GM19043 (cell line): ENCODE measurements at regions not wholly inside any gene's neighbourhood (a gene's known extent, or its start where the extent isn't known, plus 50 kb on each side); places are given as distances from the start of the nearest gene placed in this dataset.

Experiments
- ATAC-seq: cut with Tn5 transposase; IDR thresholded peaks from one replicate; pipeline ENCODE4 v1.9.1; 2021; ENCODE audit warnings: low read depth; ENCODE audit not compliant: unreplicated experiment

DNA sequence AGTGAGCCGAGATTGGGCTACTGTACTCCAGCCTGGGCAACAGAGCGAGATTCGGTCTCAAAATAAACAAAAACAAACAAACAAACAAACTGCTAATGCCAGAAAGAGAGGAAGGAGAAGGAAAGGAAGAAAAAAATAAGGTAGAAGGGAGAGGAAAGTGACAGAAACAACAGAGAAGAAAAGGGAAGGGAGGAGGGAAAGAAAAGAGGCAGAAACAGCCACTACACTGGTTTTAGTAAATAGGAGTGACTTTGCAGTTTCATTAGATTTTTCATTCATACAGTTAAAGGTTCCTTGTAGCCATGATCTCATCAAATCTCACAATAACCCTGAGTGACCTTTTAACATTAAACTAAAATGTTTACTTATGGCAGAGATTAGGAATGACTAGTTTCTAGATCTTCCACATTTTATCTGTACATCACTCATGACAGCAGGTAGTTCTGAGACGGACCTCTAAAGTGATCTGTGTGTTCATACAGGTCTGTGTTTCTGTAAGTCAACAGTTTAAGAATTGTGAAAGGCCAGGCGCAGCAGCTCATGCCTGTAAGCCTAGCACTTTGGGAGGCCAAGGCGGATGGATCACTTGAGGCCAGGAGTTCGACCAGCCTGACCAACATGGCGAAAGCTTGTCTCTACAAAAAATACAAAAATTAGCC lies 191.3 kb upstream of the KLF14 start:
- no peak for ATAC-seq

DNA sequence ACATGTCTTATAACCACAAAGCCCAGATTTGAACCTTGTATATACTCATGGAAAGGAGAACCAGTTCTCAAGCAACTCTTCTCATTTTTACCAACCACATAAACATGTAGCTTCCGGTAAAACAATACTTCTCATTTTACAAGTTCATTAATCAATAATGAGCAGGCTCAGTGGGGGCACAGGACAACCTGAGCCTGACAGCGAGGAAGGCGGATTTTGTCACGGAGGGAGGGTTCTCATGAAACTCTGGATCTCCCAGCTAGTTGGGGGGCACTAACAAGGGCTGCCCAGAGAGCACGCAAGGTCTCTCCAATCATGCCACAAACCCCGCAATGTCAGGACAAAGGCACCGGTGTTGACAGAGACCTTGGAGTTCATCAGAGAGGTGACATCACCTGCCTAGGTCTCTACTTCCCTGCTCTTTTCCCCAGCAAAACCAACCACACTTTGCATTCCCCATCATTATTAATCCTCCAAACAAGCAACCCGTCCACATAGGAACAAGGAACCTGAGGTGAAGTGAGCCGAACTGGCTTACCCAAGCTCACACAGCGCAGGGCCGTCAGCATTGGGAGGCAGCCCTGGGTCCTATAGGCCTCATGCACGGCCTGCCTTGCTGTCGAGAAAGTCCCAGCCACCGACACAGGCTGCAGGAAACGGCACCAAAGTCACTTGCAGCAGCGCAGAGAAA lies 192.1 kb upstream of the KLF14 start:
- no peak for ATAC-seq

DNA sequence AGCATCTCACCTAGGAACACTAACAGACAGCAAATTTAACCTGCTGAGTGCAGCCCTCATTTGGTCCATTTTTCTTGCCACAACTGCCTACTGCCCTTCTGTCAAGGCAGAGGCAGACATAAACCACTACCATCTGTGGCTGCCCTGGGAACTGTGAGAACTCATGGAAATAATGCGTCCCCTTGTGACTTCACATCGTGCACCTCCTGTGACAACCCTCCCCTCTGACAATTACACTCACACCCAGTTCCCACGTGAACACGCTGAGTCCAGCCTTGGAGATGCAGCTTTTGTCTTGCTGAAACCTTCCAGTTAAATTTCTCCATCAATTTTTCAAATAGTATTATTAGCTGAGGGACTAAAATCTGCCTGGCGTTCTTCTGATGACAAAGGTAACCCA lies 193.1 kb upstream of the KLF14 start:
- no peak for ATAC-seq

DNA sequence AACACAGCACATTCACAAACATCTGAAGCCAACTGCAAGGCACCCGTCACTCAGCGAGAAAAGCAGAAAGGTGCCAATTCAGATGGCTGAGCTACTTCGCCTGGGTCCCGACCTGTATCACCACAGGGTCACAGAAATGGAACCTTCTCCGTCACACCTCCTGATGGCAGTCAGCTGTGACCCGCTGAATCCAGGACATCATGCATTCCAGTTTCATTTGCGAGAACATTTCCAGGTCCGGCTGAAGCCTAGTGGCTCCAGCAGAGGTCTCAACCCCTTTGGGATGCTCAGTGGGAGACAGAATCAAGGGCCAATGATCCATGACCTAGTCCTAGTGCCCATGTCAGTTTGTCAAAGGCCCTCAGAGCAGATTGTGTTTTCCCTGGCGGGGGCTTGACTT lies 193.6 kb upstream of the KLF14 start:
- ATAC-seq, result no peak

DNA sequence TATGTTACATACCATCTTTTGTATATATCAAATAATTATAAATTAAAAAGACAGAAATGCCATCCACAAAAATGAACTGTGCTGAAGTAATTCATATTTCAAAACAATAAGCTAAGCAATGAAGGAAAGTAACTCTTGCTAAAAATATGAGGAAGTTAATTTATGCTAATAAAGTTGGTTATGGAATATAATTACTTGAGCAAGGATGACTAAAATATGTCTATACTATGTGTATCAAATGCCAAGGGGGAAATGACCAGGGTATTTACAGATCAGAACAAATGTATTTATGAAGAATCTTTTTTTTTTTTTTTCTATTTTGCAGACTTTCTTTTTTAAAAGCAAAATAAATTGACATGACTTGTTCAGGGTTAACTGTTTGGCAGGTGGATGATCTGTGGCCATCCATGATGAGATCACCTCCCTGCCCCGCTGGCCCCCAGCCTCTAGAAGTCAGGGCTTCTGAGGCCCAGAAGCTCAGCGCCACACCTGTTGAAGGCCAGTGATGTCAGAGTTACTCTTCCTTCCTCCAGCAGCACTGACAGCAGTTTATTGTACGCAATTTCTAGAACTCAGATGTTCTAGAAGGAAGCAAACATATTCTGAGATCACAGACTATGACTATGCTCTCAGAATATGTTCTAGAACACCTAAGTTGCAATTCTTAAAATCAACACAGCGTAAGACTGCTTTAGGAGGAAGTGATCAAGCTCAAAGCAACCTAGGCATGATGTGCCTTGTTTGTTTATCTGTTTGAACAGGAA lies 196.1 kb upstream of the KLF14 start:
- no peak for ATAC-seq

DNA sequence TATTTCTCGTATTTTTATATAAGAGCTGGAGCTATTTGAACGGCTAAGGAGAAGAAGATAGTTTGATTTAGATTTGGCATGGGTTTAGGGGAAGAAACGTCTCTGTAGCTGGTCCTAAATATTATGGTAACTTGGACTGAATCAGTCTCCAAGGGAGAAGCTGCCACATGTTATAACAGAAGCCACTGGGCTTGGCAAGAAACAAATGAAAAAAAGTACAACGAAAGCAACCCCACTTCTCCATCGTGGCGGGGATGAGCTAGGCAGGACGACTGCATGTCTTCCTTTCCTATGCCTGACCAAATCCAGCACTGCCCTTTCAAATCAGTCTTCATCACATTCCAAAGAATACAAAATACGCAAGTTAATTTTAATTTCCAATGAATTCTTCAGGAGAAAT lies 196.7 kb upstream of the KLF14 start:
- ATAC-seq, result no peak

DNA sequence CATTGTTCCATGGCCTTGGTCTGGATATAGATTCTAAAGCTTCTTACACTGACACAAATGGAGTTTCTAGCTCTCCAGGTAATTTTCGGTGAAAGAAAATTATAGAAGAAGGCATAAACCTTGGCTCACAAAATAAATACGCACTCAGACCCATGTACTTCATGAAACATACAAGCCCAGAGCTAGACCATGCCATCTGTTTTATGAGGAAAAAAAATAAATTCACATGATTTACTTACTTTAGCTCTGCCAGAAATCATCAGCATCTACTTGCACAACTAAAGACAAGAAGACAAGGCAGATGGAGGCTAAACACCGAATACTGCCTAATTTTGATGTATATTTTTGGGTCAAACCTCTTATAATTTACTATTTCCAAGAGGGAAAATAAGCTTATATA lies 197.4 kb upstream of the KLF14 start:
- no peak for ATAC-seq

DNA sequence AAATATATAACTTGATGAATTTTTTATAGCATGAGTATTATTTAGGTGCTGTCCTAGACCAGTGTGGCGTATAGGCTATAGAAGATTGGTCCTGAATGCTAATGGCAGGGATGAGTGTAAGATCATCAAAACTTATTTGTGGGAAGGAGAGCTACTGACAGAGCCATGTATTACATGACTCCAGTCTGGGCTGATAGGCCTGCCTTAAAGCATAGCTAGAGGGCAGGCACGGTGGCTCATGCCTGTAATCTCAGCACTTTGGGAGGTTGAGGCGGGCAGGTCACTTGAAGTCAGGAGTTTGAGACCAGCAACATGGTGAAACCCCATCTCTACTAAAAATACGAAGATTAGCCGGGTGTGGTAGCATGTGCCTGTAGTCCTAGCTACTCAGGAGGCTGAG lies 198.1 kb upstream of the KLF14 start:
- no peak for ATAC-seq

DNA sequence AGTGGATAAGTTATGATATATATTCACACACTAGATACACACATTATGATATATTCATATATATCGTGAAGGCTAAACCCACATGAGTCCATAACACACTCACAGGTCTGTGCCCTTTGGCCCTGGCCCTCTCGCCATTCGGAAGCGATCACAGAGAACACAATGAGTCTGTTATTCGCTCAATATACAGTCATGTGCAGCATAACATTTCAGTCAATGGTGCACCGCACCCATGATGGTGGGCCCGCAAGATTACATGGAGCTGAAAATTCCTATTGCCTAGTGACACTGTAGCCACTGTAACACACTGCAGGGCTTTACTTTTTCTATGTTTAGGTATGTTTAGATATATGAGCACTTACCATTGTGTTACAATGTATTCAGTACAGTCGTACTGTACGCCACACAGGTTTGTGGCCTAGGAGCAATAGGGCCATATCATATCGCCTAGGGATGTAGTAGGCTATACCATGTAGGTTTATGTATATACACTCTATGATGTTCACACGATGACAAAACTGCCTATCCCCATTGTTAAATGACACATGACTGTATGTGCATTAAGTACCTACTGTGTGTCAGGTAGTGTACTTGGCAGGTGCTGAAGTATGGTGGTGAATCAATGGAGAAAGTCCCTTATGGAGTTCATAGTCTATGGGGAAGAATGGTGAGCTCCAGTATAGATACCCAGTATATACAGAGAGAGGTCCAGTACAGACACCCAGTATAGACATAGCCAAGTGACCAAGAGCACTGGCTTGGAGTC lies 198.8 kb upstream of the KLF14 start:
- no peak for ATAC-seq

DNA sequence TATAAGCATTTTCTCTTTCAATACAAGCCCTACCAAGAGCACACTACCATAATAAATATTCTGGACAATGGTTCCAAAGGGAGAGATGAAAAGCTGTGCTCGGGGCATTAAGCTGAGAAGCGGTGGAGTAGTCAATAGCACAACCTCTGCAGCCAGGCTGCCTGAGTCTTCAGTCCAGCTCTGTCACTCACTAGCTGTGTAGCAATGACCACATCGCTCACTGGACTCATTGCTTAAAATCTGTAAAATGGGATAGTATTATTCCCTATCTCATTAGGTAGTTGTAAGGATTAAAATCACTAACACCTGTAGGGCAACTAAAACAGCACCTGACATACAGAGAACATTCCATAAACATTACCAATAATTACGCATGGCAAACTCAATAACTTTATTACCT lies 199.9 kb upstream of the KLF14 start:
- no peak for ATAC-seq

DNA sequence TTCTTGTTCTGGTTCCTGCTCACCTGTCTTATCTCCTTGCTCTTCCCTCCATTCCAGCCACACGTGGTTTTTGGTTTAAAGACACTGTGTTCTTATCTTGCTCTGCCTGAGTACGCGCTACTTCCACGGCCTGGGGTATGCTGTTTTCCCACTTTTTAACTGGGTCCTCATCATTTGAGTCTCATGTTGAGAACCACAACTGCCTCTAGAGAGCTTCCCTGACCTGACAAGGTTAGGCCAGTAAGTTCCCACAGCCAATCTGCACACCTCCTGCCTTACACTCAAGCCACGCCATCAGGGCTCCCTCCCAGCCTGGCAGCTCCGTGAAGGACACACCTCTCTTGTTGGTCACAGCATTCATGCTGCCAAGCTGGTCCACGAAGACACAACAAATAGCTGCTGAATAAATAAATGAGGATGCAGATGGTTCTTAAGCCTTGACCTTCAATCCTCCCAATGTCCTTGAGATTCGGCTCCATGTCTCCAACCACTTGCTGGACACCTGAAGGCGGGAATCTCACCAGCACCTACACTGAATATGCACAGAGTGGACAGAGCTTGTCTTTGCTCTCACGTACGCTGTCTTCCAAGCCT lies 201.7 kb upstream of the KLF14 start:
- ATAC-seq, result no peak

DNA sequence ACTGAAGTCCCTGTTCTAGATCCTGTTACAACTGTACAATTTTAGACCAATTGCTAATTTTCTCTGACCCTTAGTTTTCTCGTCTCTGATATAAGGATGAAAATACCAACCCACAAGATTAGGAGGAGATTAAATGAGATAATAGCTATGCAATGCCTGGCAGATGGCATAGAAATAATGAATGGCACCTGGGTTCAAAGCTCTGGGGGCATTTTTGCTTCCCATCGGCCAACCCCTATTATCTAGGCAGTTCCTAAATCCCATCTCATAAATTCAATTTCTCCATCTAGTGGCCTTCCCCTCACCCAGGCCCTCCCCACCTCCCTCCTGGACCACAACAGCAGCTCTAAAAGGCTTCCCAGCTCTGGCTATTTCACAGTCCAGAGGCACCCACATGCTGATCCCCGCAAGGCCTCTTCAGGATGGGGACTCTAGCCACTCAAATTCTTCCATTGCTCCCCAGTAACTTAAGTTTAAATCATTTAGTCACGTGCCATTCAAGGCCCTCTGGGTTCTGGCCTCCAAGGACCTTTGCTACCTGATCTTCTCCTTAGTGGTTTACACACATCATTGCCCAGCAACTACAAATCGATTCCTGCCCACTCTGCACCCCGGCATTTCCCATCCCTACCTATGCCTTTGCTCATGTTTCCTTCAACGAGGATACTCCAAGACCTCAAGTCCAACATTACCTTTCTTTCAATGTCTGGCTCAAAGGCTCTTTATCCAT lies 202.4 kb upstream of the KLF14 start:
- ATAC-seq, result no peak

DNA sequence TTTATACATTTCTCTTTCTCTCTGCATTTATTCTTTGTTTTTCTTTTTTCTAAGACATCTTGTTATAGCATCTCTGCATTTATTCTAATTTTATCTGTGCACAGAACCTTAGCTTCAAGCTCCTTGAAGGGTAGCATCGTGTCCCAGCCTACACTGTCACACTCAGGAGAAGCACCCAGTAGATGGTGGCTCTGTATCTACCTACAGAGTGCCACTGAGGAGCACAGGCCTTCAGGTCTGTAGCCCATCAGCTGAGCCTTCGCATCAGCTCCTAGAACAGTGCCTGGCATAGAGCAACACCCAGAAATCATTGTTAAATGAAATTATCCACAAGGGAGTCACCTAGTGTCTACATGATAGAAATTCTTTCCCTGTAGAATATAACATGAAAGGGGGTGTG lies 203.0 kb upstream of the KLF14 start:
- ATAC-seq, result no peak

DNA sequence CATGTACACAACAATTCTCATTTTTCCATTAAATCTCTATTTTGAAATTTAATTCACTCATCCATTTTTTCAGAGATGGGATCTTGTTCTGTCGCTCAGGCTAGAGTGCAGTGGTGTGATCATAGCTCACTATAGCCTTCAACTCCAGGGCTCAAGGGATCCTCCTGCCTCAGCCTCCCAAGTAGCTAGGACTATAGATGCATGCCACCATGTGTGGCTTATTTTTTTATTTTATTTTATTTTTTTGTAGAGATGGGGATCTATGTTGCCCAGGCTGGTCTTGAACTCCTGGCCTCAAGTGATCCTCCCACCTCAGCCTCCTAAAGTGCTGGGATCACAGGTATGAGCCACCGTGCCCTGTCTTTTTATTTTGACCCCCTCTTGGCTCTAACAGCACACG lies 203.8 kb upstream of the KLF14 start:
- no peak for ATAC-seq

DNA sequence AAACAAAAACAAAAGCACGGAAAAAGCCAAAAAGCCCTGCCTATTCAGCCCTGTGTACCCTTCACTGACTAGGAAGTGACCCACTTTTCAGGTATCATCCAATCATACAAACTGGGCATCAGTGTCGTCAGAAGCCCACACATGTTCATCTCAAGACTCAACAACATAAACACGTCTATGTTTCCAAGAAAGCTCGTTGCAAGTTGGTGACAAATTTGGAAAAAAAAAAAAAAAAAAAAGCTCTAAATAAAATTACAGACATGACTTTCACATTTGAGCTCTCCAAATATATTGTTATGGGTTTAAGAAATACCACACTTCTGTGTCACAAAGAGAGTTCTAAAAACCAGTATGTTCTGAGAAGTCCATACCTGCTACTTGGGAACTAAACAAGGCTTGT lies 204.7 kb upstream of the KLF14 start:
- ATAC-seq, result no peak

DNA sequence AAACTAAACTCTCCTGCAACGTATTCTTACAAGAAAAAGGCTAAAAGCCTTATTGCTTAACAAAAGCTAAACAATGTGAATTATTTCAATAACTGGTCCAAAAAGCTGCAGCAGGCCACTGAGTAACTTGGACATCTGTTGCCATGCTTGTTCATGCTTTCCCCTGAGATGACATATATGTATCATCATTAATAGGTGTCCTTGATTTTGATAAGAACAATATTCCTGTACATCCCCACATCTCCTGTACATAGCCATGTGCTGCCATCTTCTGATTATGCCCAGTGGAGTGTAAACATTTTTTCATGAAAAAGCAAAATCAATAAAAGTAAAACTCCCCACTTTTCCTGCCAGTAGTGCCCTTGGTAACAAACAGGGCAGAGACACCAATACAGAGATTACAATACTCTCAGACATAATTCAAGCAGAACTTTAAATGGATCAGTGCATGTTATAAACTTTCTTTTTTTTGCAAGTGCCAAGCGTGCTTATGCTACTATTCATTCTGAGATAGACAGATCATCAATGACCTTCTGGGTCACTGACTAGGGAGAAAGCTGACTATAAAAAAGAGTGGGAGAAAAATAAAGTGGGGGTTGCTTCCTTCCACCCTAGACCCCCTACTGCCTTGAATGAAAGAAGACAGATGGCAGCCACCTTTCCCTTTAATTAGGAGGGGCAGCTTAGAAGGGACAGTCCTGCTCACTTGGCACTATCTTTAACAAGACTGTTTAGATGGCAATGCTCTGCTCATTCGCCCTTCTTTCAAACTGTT lies 205.5 kb upstream of the KLF14 start:
- no peak for ATAC-seq

DNA sequence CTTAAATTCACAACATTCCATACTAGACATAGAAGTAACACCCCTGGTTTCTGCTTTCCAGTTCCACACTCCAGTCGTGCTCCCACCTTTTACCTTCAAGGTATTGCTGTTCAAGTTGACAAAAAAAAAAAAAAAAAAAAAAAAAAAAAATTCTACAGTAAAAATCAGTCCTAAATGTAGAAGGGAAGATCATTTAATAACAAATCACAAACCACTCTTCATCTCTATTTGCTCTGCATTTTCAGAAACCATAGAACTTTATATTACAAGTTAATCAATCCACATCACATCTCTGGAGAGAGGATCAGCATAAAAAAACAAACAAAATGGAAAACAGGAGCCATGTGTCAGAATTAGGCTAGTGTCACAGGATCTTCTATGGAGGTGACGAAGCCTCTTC lies 206.3 kb upstream of the KLF14 start:
- ATAC-seq, result no peak

DNA sequence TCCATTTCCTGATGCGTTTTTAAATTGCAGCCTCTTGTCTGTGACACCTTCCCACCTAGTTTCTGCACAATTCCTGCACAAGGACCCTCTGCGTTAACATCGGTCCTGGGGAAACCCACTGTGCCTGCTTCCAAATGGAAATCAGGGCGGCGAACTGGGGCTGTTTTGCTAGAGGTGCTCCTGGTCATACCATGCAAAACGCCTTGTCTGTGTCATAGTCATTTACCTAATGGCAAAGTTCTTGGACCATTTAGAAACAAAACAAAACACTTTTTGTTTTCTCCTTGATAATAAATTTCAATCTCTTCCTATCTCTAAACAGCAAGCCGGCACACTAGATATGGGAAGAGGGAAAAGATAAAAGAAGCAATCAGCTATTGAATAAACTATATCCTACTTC lies 206.9 kb upstream of the KLF14 start:
- ATAC-seq, result no peak
